ENCODE measurements at regions not wholly inside any gene's neighbourhood (a gene's known extent, or its start where the extent isn't known, plus 50 kb on each side); places are given as distances from the start of the nearest gene placed in this dataset.

DNA sequence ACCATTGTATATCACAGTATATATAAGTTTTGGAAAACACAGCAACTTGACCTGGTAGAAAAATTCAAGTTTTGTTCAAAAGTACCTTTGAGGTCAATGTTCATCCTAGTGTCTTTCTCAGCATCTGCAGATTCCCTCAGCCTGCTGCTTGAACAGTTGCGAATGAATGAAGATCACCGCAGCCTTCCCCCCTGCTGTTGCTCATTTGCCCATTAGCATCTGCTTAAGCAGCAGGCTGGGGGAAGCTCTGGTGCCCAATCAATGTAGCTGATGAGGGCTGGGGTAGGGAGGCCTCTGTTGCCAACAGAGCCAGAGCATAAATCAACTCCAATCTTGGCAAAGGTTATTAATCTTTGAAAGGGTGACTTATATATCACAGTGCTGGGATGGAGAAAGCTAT lies 586.5 kb upstream of the PTPRD start:
- ChIA-PET CTCF (no interaction called here), POLR2A (no interaction called here)
- H3K27me3 ChIP-seq (ENCODE audit: control insufficient read depth in 2 of 2, insufficient read depth in 2 of 2, low read length in 2 of 2), result no peaks in the 10 kb centered on the region
- BruUV-seq (replicated peaks), result no TSS peak
- FAIRE-seq (no peak), DNase-seq (ENCODE audit: low read depth, low spot score) (no peak)
- intact Hi-C loops (cut with micrococcal nuclease) (no loop called here), dilution Hi-C loops (cut with MboI; ENCODE audit: extremely low pct_ligation_motif_present, low sequenced_read_pairs) (no loop called here)
- no peaks in the 10 kb centered on the region for H3K36me3 ChIP-seq (ENCODE audit: control insufficient read depth in 2 of 2, extremely low read depth in 1 of 2, insufficient read depth in 2 of 2, low read length in 2 of 2)
- no peaks in the 10 kb centered on the region for H3K79me2 ChIP-seq (ENCODE audit: control insufficient read depth, insufficient read depth, low read length)
- H3K9me1 ChIP-seq (replicated peaks; ENCODE audit: control insufficient read depth, extremely low read depth, insufficient read depth, low read length), result no peaks in the 10 kb centered on the region
- H3K4me3 ChIP-seq (replicated peaks in 1 of 3; ENCODE audit: insufficient read depth in 1 of 3, low read depth in 1 of 3, low read length in 3 of 3), result no peak overlapping the region
- no peaks in the 10 kb centered on the region for H4K20me1 ChIP-seq (replicated peaks; ENCODE audit: control insufficient read depth, extremely low read depth, insufficient read depth, low read length)
- no peaks in the 10 kb centered on the region for H3K9me3 ChIP-seq (replicated peaks; ENCODE audit: control insufficient read depth, insufficient read depth, low read length)
- TF ChIP-seq POLR2AphosphoS5 (IDR thresholded peaks at IDR 0.05; ENCODE audit: insufficient read depth, low read depth, low read length) (no peak), FOS (IDR thresholded peaks at IDR 0.05; ENCODE audit: borderline replicate concordance, insufficient read depth, low read length) (no peak)
- TF ChIP-seq, protein P1, sequence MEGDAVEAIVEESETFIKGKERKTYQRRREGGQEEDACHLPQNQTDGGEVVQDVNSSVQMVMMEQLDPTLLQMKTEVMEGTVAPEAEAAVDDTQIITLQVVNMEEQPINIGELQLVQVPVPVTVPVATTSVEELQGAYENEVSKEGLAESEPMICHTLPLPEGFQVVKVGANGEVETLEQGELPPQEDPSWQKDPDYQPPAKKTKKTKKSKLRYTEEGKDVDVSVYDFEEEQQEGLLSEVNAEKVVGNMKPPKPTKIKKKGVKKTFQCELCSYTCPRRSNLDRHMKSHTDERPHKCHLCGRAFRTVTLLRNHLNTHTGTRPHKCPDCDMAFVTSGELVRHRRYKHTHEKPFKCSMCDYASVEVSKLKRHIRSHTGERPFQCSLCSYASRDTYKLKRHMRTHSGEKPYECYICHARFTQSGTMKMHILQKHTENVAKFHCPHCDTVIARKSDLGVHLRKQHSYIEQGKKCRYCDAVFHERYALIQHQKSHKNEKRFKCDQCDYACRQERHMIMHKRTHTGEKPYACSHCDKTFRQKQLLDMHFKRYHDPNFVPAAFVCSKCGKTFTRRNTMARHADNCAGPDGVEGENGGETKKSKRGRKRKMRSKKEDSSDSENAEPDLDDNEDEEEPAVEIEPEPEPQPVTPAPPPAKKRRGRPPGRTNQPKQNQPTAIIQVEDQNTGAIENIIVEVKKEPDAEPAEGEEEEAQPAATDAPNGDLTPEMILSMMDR (IDR thresholded peaks at IDR 0.05; ENCODE audit: extremely low read depth in 1 of 2, insufficient read depth in 1 of 2, low read depth in 1 of 2, low read length in 2 of 2), result no peak
- no peaks in the 10 kb centered on the region for H3K4me1 ChIP-seq (ENCODE audit: control insufficient read depth, extremely low read depth, insufficient read depth, low read length)
- no peak overlapping the region for H2AFZ ChIP-seq (ENCODE audit: low read depth, low read length)
- H3K27ac ChIP-seq (ENCODE audit: insufficient read depth, low read depth, low read length), result no peak overlapping the region
- no peak overlapping the region for H3K4me2 ChIP-seq (ENCODE audit: insufficient read depth, low read length)
- no peak overlapping the region for H3K9ac ChIP-seq (replicated peaks; ENCODE audit: extremely low read depth, insufficient read depth, low read length)

DNA sequence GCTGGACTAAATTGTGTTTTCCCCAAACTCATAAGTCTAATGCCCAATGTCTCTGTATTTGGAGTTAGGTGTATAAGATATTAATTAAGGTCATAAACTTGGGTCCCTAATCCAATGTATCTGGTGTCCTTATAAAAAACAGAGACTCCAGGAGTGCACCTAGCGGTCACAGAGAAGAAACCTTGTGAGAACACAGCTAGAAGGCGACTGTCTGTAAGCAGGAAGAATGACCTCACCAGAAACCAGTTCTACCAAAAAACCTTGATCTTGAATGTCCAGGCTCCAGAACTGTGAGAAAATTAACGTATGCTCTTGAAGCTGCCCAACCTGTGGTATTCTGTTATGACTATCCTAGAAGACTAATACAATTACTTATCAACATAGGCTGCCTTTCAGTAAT lies 591.7 kb upstream of the PTPRD start:
- Histone ChIP-seq H3K9me3 (replicated peaks; ENCODE audit: control insufficient read depth, insufficient read depth, low read length) (no peaks in the 10 kb centered on the region), H3K27me3 (ENCODE audit: control insufficient read depth in 2 of 2, insufficient read depth in 2 of 2, low read length in 2 of 2) (no peaks in the 10 kb centered on the region), H4K20me1 (replicated peaks; ENCODE audit: control insufficient read depth, extremely low read depth, insufficient read depth, low read length) (no peaks in the 10 kb centered on the region), H3K4me3 (replicated peaks in 1 of 3; ENCODE audit: insufficient read depth in 1 of 3, low read depth in 1 of 3, low read length in 3 of 3) (no peak overlapping the region), H3K4me2 (ENCODE audit: insufficient read depth, low read length) (no peak overlapping the region), H3K9me1 (replicated peaks; ENCODE audit: control insufficient read depth, extremely low read depth, insufficient read depth, low read length) (no peaks in the 10 kb centered on the region), H2AFZ (ENCODE audit: low read depth, low read length) (no peak overlapping the region), H3K4me1 (ENCODE audit: control insufficient read depth, extremely low read depth, insufficient read depth, low read length) (no peaks in the 10 kb centered on the region), H3K79me2 (ENCODE audit: control insufficient read depth, insufficient read depth, low read length) (no peaks in the 10 kb centered on the region), H3K27ac (ENCODE audit: insufficient read depth, low read depth, low read length) (no peak overlapping the region), H3K36me3 (ENCODE audit: control insufficient read depth in 2 of 2, extremely low read depth in 1 of 2, insufficient read depth in 2 of 2, low read length in 2 of 2) (no peaks in the 10 kb centered on the region), H3K9ac (replicated peaks; ENCODE audit: extremely low read depth, insufficient read depth, low read length) (no peak overlapping the region)
- dilution Hi-C loops (cut with MboI; ENCODE audit: extremely low pct_ligation_motif_present, low sequenced_read_pairs) (no loop called here), intact Hi-C loops (cut with micrococcal nuclease) (no loop called here)
- TF ChIP-seq, protein P1 (IDR thresholded peaks at IDR 0.05; ENCODE audit: extremely low read depth in 1 of 2, insufficient read depth in 1 of 2, low read depth in 1 of 2, low read length in 2 of 2), result no peak
- no peak for TF ChIP-seq FOS (IDR thresholded peaks at IDR 0.05; ENCODE audit: borderline replicate concordance, insufficient read depth, low read length)
- TF ChIP-seq GATA2 (IDR thresholded peaks at IDR 0.05; ENCODE audit: insufficient read depth, insufficient read length, low read depth, low read length), result no peak
- no peak for TF ChIP-seq MYC (IDR thresholded peaks at IDR 0.05; ENCODE audit: low read depth, low read length)
- no peak for TF ChIP-seq POLR2A (IDR thresholded peaks at IDR 0.05; ENCODE audit: low read depth, low read length)
- TF ChIP-seq JUN (IDR thresholded peaks at IDR 0.05; ENCODE audit: borderline replicate concordance, insufficient read depth, insufficient read length, low read depth), result no peak
- TF ChIP-seq, protein P2, sequence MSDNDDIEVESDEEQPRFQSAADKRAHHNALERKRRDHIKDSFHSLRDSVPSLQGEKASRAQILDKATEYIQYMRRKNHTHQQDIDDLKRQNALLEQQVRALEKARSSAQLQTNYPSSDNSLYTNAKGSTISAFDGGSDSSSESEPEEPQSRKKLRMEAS (IDR thresholded peaks at IDR 0.05; ENCODE audit: insufficient read depth, insufficient read length), result no peak
- no peak for TF ChIP-seq POLR2AphosphoS5 (IDR thresholded peaks at IDR 0.05; ENCODE audit: insufficient read depth, low read depth, low read length)
- TF ChIP-seq EZH2 (IDR thresholded peaks at IDR 0.05; ENCODE audit: borderline replicate concordance, low read depth, low read length, severe bottlenecking), result no peak
- CTCF ChIA-PET, result no interaction called here
- FAIRE-seq, result no peak
- POLR2A ChIA-PET, result no interaction called here
- BruUV-seq (replicated peaks), result no TSS peak
- no peak for DNase-seq (ENCODE audit: low read depth, low spot score)
